Fibroblast of skin of left biceps (primary cell): ENCODE measurements at regions not wholly inside any gene's neighbourhood (a gene's known extent, or its start where the extent isn't known, plus 50 kb on each side); places are given as distances from the start of the nearest gene placed in this dataset.
"Not testable (repeated sequence)": the region's sequence is repeated elsewhere in the genome, so short reads cannot be mapped to it uniquely, and the experiment has no call there.

Source experiments
- DNase-seq, 2 experiments: peaks; one replicate each; pipeline ENCODE4 v3.0.0-alpha.2; 2013; ENCODE audit warnings: low read depth in 2 of 2

GRCh38 chr2:174697255-174697654 lies 67.0 kb downstream of the CHRNA1 start:
- DNase-seq = no peak

GRCh38 chr2:174694920-174695319 lies 69.4 kb downstream of the CHRNA1 start:
- DNase-seq = no peak

- no peak for DNase-seq
Observed at GRCh38 chr2:174694196-174694878, 69.9 kb downstream of the CHRNA1 start.

GRCh38 chr2:174693344-174693743 lies 70.9 kb downstream of the CHRNA1 start:
- DNase-seq = no peak

GRCh38 chr2:174692256-174692919 lies 71.9 kb downstream of the CHRNA1 start:
- no peak for DNase-seq

- DNase-seq = no peak
Observed at GRCh38 chr2:174691201-174691779, 73.0 kb downstream of the CHRNA1 start.

- DNase-seq = no peak
Observed at GRCh38 chr2:174690026-174690425, 74.2 kb downstream of the CHRNA1 start.

- no peak for DNase-seq
Observed at GRCh38 chr2:174688079-174688478, 76.2 kb downstream of the CHRNA1 start.

- DNase-seq = no peak
Observed at GRCh38 chr2:174686430-174686829, 77.8 kb downstream of the CHRNA1 start.

GRCh38 chr2:174683392-174683759 lies 80.9 kb downstream of the CHRNA1 start:
- DNase-seq = no peak

GRCh38 chr2:174682578-174683391 lies 81.5 kb downstream of the CHRNA1 start:
- no peak for DNase-seq

- DNase-seq = no peak
Observed at GRCh38 chr2:174682007-174682577, 82.2 kb downstream of the CHRNA1 start.

- no peak for DNase-seq
Observed at GRCh38 chr2:174681099-174682006, 82.9 kb downstream of the CHRNA1 start.

GRCh38 chr2:174680221-174680620 lies 82.6 kb upstream of the WIPF1 start:
- no peak for DNase-seq

- DNase-seq = no peak
Observed at GRCh38 chr2:174678395-174678794, 80.8 kb upstream of the WIPF1 start.

GRCh38 chr2:174675615-174676014 lies 78.0 kb upstream of the WIPF1 start:
- DNase-seq = no peak

- DNase-seq = peak; percentile 86 to 91
Observed at GRCh38 chr2:174673876-174674275, 76.3 kb upstream of the WIPF1 start.

GRCh38 chr2:174673440-174673839 lies 75.8 kb upstream of the WIPF1 start:
- DNase-seq = no peak

- DNase-seq = not testable (repeated sequence)
Observed at GRCh38 chr2:174671532-174671931, 73.9 kb upstream of the WIPF1 start.

GRCh38 chr2:174670446-174670845 lies 72.8 kb upstream of the WIPF1 start:
- no peak for DNase-seq

GRCh38 chr2:174669336-174669735 lies 71.7 kb upstream of the WIPF1 start:
- DNase-seq = no peak
